Natural killer cell (primary cell): ENCODE measurements at regions not wholly inside any gene's neighbourhood (a gene's known extent, or its start where the extent isn't known, plus 50 kb on each side); places are given as distances from the start of the nearest gene placed in this dataset.
A peak's percentile ranks its signal among the peaks of the same experiment; 100 is the strongest.

ENCODE experiments used
- ATAC-seq, 3 donors: fragments of 150-1000 bp in 2 of 3; fragments of 200-7000 bp in 1 of 3; cut with Tn5 transposase; 1 replicate in 1 of 3; 2 replicates in 2 of 3; pipeline ENCODE4 v1.10.0; 2021; ENCODE audit warnings: mild to moderate bottlenecking in 2 of 3, moderate library complexity in 2 of 3
- DNase-seq, 2 donors: peaks; one replicate each; pipeline versions ENCODE4 v3.0.0 to v3.0.0-alpha.2; 2013 to 2021; ENCODE audit warnings: mixed read lengths in 1 of 2
- H3K27ac ChIP-seq: one replicate; pipeline ENCODE4 v1.5.1; 2013; ENCODE audit warnings: mild to moderate bottlenecking, low read length
- H3K27me3 ChIP-seq: one replicate; pipeline ENCODE4 v1.6.1; 2013; ENCODE audit warnings: low read length; ENCODE audit not compliant: control insufficient read depth, insufficient read depth
- H3K36me3 ChIP-seq: one replicate; pipeline ENCODE4 v1.6.1; 2013; ENCODE audit warnings: low read length; ENCODE audit not compliant: control insufficient read depth, insufficient read depth
- H3K4me1 ChIP-seq: one replicate; pipeline ENCODE4 v1.6.1; 2013; ENCODE audit warnings: low read length; ENCODE audit not compliant: control insufficient read depth, insufficient read depth
- H3K4me3 ChIP-seq: one replicate; pipeline ENCODE4 v1.5.1; 2013; ENCODE audit warnings: low read length
- H3K9me3 ChIP-seq: one replicate; pipeline ENCODE4 v1.6.1; 2013; ENCODE audit warnings: low read length; ENCODE audit not compliant: control insufficient read depth, insufficient read depth
- H3K27ac Mint-ChIP-seq, 2 donors: one replicate each; pipeline ENCODE4 v1.8.0; 2022; ENCODE audit warnings: mild to moderate bottlenecking in 2 of 2, mixed read lengths in 2 of 2, moderate library complexity in 1 of 2
- H3K27me3 Mint-ChIP-seq, 2 donors: one replicate each; pipeline ENCODE4 v1.8.0; 2022; ENCODE audit warnings: low read depth in 2 of 2, mixed read lengths in 2 of 2
- H3K36me3 Mint-ChIP-seq: one replicate; pipeline ENCODE4 v1.8.0; 2022; ENCODE audit warnings: mixed read lengths
- H3K4me1 Mint-ChIP-seq, 2 donors: one replicate each; pipeline ENCODE4 v1.8.0; 2022; ENCODE audit warnings: mixed read lengths in 2 of 2
- H3K4me3 Mint-ChIP-seq: one replicate; pipeline ENCODE4 v1.8.0; 2022; ENCODE audit warnings: mild to moderate bottlenecking, moderate library complexity, mixed read lengths
- H3K9me3 Mint-ChIP-seq, 2 donors: one replicate each; pipeline ENCODE4 v1.8.0; 2022; ENCODE audit warnings: mixed read lengths in 2 of 2
- CTCF ChIP-seq: fragments of 200-600 bp; IDR thresholded peaks from one replicate; pipeline ENCODE4 v1.8.0; 2022; ENCODE audit warnings: antibody characterized with exemption
- WGBS: methylation state at CpG from one replicate; pipeline ENCODE4 v1.1.7; 2013; ENCODE audit warnings: missing lambda C conversion rate; ENCODE audit not compliant: insufficient coverage; 5-methylcytosine and 5-hydroxymethylcytosine counted together
- intact Hi-C: fragments of 100-400 bp; cut with micrococcal nuclease; formaldehyde crosslinking; loops from one replicate; pipeline ENCODE4 v1.14.2; 2022

GRCh38 chr12:63424671-63425070, 243.6 kb downstream of the DPY19L2 start:
- H3K9me3 Mint-ChIP-seq = peaks cover 6 to 7% of the 10 kb centered on the region in 2 donors
- Histone ChIP-seq H3K36me3 (no peaks in the 10 kb centered on the region), H3K27me3 (no peaks in the 10 kb centered on the region), H3K4me1 (no peaks in the 10 kb centered on the region), H3K9me3 (no peaks in the 10 kb centered on the region), H3K4me3 (no peak overlapping the region), H3K27ac (no peak overlapping the region)
- H3K27ac Mint-ChIP-seq = no peak overlapping the region
- no peak for TF ChIP-seq CTCF
- no peaks in the 10 kb centered on the region for H3K4me1 Mint-ChIP-seq
- DNase-seq (no peak), ATAC-seq (no peak)
- no peaks in the 10 kb centered on the region for H3K36me3 Mint-ChIP-seq
- intact Hi-C loops = loop anchor here (5.0 kb wide), 1 partner anchor 833 kb away; no protein-coding TSS in a partner anchor
- H3K27me3 Mint-ChIP-seq = peaks cover 0 to 3% of the 10 kb centered on the region in 2 donors
- WGBS = 81% methylated on average over 2 of the region's 3 CpGs
- H3K4me3 Mint-ChIP-seq = no peak overlapping the region

GRCh38 chr12:63423839-63424238, 244.5 kb downstream of the DPY19L2 start:
- 91% methylated on average over 4 of the region's 4 CpGs for WGBS
- peaks cover 6 to 7% of the 10 kb centered on the region in 2 donors for H3K9me3 Mint-ChIP-seq

GRCh38 chr12:63420206-63420644, 248.1 kb downstream of the DPY19L2 start:
- no peaks in the 10 kb centered on the region for H3K36me3 ChIP-seq
- peaks cover 9% of the 10 kb centered on the region for H3K36me3 Mint-ChIP-seq
- no peak for ATAC-seq

More at GRCh38 chr12:63423839-63424238, 244.5 kb downstream of the DPY19L2 start:
- H3K27me3 ChIP-seq = no peaks in the 10 kb centered on the region
- Mint-ChIP-seq H3K4me3 (no peak overlapping the region), H3K27ac (no peak overlapping the region), H3K27me3 (peaks cover 0 to 3% of the 10 kb centered on the region in 2 donors), H3K36me3 (no peaks in the 10 kb centered on the region), H3K4me1 (no peaks in the 10 kb centered on the region)
- DNase-seq = no peak
- H3K4me3 ChIP-seq = no peak overlapping the region
- H3K9me3 ChIP-seq = no peaks in the 10 kb centered on the region
- H3K4me1 ChIP-seq = no peaks in the 10 kb centered on the region
- H3K36me3 ChIP-seq = no peaks in the 10 kb centered on the region
- ATAC-seq = no peak
- intact Hi-C loops = loop anchor here (5.0 kb wide), 1 partner anchor 833 kb away; no protein-coding TSS in a partner anchor
- TF ChIP-seq CTCF = no peak
- no peak overlapping the region for H3K27ac ChIP-seq

More at GRCh38 chr12:63420206-63420644, 248.1 kb downstream of the DPY19L2 start:
- Histone ChIP-seq H3K9me3 (peaks cover 6% of the 10 kb centered on the region), H3K4me3 (no peak overlapping the region), H3K4me1 (no peaks in the 10 kb centered on the region), H3K27me3 (no peaks in the 10 kb centered on the region), H3K27ac (no peak overlapping the region)
- TF ChIP-seq CTCF = peak; percentile 14
- no peak overlapping the region for H3K27ac Mint-ChIP-seq
- DNase-seq = peak in 1 of 2 donors; percentile 55
- H3K4me1 Mint-ChIP-seq = no peaks in the 10 kb centered on the region
- WGBS = 65% methylated on average over 6 of the region's 6 CpGs
- no peak overlapping the region for H3K4me3 Mint-ChIP-seq
- intact Hi-C loops = loop anchor here (5.0 kb wide), 1 partner anchor 837 kb away; no protein-coding TSS in a partner anchor
- H3K9me3 Mint-ChIP-seq = peaks cover 6% of the 10 kb centered on the region in 2 donors
- H3K27me3 Mint-ChIP-seq = peaks cover 0 to 3% of the 10 kb centered on the region in 2 donors
